Mucosa of descending colon (tissue), 3 donors: ENCODE measurements at regions not wholly inside any gene's neighbourhood (a gene's known extent, or its start where the extent isn't known, plus 50 kb on each side); places are given as distances from the start of the nearest gene placed in this dataset.

Experiments used
- ATAC-seq: fragments of 200-7000 bp; cut with Tn5 transposase; one replicate; pipeline ENCODE4 v1.9.1; 2020; ENCODE audit warnings: mild to moderate bottlenecking, moderate library complexity
- DNase-seq, 3 donors: peaks; one replicate each; pipeline ENCODE4 v3.0.0-alpha.2; 2020
- H3K36me3 ChIP-seq: fragments of 200-600 bp; one replicate; pipeline ENCODE4 v1.8.0; 2021; ENCODE audit warnings: low read depth, mild to moderate bottlenecking
- H3K4me1 ChIP-seq: fragments of 200-600 bp; one replicate; pipeline ENCODE4 v1.8.0; 2021; ENCODE audit warnings: low read depth, mild to moderate bottlenecking
- H3K4me3 ChIP-seq: fragments of 200-600 bp; one replicate; pipeline ENCODE4 v1.8.0; 2021; ENCODE audit warnings: mild to moderate bottlenecking
- H3K9me3 ChIP-seq: fragments of 200-600 bp; one replicate; pipeline ENCODE4 v1.8.0; 2021; ENCODE audit warnings: mild to moderate bottlenecking
- CTCF ChIP-seq: fragments of 200-600 bp; IDR thresholded peaks from one replicate; pipeline ENCODE4 v1.8.0; 2022; ENCODE audit warnings: antibody characterized with exemption, mild to moderate bottlenecking
- intact Hi-C, 2 donors: fragments of 100-400 bp; cut with DNase I in 1 of 2; cut with micrococcal nuclease in 1 of 2; formaldehyde crosslinking; loops; one replicate each; pipeline versions ENCODE4 v1.11.0 to v1.11.1; 2022; cut with DNase I, micrococcal nuclease
- donor health status: DM: no; HTN: no; CAD: no; lungs with moderate emphysema.
- donor health status: DM: no; HTN: no; CAD: no.
- donor health status: DM: no; HTN: yes; CAD: no.

DNA sequence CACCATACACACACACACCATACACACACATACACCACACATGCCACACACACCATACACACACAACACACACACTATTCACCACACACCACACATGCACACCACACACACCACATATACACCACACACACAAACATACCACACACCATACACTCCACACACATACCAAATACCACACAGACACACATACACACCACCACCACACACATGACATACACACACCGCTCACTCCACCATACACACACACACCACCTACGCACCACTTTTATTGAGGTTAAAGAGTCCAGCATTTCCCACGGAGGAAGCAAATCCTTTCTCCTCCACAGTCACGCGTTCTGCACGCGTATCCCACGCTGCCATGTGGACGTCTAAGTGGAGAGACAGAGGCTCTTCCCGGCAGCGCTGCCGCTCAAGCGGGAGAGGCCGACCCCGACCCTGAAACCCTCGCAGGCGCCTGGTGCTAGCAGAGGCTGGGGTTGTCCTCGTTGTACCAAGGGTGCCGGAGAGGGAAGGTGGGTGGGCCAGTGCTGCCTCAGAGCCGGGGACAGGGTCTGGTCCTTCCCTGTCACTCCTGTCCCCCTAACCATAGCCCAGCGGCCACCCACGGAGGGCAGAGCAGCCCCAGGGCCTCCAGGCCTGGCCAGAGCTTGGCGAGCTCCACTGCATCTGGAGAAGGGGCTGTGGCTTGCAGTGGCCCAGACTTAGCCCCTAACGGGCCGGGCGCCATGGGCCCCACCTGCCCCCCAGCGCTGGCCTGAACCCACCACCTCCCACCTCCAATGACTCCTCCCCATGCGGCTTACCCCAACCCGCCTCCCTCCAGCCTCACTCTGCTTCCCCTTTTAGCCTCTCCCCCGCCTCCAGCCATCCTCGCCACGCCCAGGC, 1495.0 kb downstream of the BRD1 start:
- no peak for ATAC-seq
- intact Hi-C loops: no loop called here
- TF ChIP-seq CTCF: no peak
- H3K4me3 ChIP-seq: no peak overlapping the region
- DNase-seq: no peak
- no peaks in the 10 kb centered on the region for H3K4me1 ChIP-seq
- no peaks in the 10 kb centered on the region for H3K9me3 ChIP-seq
- no peaks in the 10 kb centered on the region for H3K36me3 ChIP-seq

DNA sequence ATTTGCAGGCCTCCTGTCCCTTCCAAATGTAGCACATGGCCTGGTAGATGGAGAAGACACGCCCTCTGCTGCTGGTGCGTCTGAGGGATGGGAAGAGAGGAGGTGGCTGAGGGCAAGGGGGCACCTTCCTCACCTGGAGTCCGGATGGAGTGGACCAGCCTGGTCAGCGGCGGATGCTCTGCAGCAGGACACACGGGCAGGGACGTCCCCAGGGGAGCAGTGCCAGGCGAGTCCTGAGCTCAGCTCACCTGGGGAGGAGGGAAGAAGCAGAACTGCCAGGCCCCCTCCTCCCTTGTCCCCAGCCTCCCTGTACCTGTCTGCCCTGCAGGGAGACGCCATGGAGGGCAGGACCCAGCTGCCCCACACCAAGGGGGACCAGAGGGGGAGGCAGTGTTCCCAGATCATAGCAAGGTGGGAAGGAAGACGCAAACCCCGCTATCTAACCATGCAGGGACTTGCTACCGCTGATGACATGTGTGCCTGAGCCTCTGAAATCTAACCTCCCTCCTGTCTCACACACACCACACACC, 1495.9 kb downstream of the BRD1 start:
- no peaks in the 10 kb centered on the region for H3K4me1 ChIP-seq
- no peak for ATAC-seq
- no peak overlapping the region for H3K4me3 ChIP-seq
- no peak for DNase-seq
- no peak for TF ChIP-seq CTCF
- intact Hi-C loops: no loop called here
- no peaks in the 10 kb centered on the region for H3K9me3 ChIP-seq
- H3K36me3 ChIP-seq: no peaks in the 10 kb centered on the region

GRCh38 chr22:48331266-48331665, 1496.4 kb downstream of the BRD1 start:
- ATAC-seq (no peak), DNase-seq (no peak)
- H3K36me3 ChIP-seq: no peaks in the 10 kb centered on the region
- intact Hi-C loops: no loop called here
- no peak overlapping the region for H3K4me3 ChIP-seq
- H3K4me1 ChIP-seq: no peaks in the 10 kb centered on the region
- no peak for TF ChIP-seq CTCF
- no peaks in the 10 kb centered on the region for H3K9me3 ChIP-seq

- intact Hi-C loops: no loop called here
- H3K9me3 ChIP-seq: no peaks in the 10 kb centered on the region
- DNase-seq (no peak), ATAC-seq (no peak)
- no peak for TF ChIP-seq CTCF
- no peak overlapping the region for H3K4me3 ChIP-seq
- H3K4me1 ChIP-seq: no peaks in the 10 kb centered on the region
- no peaks in the 10 kb centered on the region for H3K36me3 ChIP-seq
These were observed 1500.0 kb downstream of the BRD1 start for GRCh38 chr22:48327721-48328120.

- no peak for DNase-seq
- no peaks in the 10 kb centered on the region for H3K9me3 ChIP-seq
- intact Hi-C loops: no loop called here
- no peaks in the 10 kb centered on the region for H3K4me1 ChIP-seq
- no peaks in the 10 kb centered on the region for H3K36me3 ChIP-seq
- no peak for ATAC-seq
- no peak overlapping the region for H3K4me3 ChIP-seq
- no peak for TF ChIP-seq CTCF
These were observed 1503.9 kb downstream of the BRD1 start for GRCh38 chr22:48323746-48324145.
